Hippocampal formation (tissue), 2 donors: ENCODE measurements at regions not wholly inside any gene's neighbourhood (a gene's known extent, or its start where the extent isn't known, plus 50 kb on each side); places are given as distances from the start of the nearest gene placed in this dataset.
"Not testable (repeated sequence)": the region's sequence is repeated elsewhere in the genome, so short reads cannot be mapped to it uniquely, and the experiment has no call there.

ENCODE experiments used
- DNase-seq, 2 donors: peaks; one replicate each; lab custom pipeline; 2025; lab: John Stamatoyannopoulos, UW

DNA sequence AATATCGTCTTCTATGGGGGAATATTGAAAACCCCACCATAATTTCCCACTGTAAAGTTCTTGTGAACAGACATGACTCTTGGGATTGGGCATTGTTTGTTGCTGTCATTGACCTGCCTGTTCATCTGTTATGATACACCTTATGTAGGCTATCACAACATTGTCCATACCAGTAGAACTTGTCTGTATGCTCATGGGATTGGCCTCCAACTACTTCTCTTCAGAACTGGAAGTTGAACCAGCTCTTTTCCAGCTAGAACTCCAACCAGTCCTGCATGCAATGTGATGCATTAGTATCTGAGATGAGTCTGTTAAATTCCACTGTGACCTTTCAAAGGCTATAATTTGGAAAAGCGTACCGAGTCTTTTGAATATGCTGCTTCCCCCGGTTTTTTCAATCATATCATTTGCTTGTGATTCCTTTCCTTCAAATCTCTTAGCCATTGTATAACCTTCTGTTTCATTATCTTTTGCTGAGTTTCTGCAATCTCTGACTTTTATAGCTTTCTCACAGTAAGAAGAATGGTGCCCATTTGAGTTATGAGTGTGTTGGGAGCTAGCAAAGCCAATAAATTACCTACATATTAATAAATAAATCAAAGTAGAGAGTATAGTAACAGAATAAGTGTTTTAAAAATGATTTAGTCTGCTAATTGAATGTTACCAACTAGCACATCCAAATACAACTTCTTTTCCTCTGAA lies 101.9 kb downstream of the PLK2 start:
- DNase-seq = no peak

DNA sequence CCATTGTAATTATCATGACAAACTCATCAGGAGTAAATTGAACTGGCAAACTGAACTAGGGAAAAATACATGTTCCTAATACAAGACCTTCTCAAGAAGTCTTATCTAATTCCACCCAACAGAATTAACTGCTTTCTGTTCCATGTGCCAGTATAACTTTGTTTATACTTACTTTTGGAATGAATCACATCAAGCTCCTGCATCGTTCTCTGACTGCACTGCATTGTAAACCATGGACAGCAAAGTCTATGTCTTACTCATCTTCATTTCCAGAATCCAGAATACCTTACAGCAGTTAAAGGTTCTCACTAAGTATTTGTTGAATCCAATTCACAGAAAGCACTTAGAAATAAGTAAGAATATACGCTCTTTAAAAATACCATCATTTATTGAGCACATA lies 102.8 kb downstream of the PLK2 start:
- DNase-seq = no peak

DNA sequence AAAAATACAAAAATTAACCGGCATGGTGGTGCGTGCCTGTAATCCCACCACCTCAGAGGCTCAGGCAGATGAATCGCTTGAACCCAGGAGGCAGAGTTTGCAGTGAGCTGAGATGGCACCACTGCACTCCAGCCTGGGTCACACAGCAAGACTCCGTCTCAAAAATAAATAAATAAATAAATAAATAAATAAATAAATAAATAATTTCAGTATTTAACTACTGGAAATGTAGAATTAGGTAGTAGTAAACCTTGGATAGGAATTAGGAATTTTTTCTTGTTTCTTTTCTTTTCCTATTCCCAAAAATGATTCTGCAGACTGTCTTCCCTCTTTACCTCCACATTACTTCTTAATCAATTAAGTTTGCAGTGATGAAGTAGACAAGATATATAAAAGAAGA lies 103.2 kb downstream of the PLK2 start:
- DNase-seq = no peak

DNA sequence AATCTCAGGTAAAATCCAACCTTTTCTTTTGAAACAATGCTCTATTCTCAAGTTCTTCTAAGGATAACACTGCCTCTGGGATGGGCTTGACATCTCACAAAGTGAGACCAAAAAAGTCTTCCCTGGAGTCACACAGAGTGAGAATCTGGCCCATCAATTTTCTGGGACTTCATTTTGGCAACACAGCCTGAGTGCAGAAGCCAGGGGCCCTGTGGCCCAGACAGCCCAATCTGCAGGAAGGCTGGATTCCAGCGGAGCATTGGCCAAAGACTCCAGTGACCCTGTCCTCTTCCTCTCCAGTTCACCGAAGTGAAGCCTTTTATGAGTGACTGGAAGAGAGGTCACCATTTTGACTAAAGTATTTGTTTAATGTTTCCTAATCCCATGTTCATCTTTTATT lies 105.1 kb downstream of the PLK2 start:
- no peak for DNase-seq

DNA sequence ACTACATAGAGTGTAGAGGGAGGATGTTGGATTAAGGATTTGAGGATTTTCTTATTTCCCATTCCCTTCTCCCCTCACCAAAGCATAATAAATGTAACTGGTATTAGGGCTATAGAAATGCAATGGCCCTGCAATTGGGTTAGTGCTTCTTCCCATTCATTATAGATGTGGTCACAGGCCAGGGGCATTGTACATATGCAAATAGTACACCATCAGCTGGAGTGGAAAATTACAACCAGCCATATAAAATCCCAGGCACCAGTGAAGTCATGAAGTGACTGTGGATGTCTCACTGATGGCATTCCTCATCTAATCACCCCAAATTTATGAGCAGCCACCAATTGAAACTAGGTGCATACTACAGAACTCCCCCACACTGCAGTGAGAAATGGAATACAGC lies 105.9 kb downstream of the PLK2 start:
- no peak for DNase-seq

DNA sequence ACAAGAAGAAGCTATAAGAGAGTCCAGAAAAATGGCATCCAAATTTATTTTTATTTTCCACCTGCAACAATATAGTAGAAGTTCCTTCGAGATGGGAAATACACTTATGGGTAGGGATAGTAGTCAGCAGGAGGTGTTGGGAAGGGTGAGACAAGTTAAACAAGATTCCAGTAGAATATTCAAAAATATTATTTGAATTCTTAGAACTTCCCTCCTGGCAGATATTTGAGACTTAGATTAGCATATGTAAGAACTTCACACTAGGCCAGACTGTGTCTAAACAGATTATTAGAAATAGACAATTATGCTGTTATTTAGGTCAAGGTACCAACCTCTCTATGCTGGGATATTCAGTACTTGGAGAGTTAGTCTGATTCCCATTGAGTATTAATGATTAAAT lies 108.7 kb downstream of the PLK2 start:
- DNase-seq = no peak

DNA sequence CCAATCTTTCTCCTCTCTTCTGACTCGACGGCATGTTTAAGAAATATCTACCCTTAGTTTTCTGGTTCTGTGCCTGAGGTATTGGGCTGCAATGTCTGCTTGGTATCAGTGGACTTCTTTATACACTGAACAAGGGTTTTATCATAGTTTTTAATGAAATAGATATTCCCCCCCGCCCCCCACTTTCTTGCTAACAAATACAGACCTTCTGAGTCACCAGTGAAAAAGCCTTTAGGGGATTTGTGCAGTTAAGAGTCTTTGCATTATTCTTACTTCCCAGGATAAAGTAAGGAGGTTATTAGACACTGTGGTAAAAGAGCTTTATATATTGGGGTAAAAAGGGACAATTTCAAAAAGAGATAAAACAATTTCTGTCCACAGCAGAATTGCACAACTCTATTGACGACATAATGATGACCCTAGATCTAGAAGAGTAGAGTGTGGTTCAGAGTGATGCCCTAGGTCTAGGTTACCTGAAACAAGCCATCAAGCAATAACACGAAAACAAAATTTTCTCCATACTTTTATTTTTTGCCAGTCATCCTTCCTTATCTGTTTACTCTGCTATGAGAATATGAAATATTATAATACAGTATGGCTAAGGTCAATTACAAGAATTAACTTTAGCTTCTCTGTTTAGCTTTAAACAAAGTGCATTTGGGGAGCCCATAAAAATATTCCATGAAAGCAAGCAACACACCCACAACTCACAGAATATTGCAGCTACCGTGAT lies 110.7 kb downstream of the PLK2 start:
- no peak for DNase-seq

DNA sequence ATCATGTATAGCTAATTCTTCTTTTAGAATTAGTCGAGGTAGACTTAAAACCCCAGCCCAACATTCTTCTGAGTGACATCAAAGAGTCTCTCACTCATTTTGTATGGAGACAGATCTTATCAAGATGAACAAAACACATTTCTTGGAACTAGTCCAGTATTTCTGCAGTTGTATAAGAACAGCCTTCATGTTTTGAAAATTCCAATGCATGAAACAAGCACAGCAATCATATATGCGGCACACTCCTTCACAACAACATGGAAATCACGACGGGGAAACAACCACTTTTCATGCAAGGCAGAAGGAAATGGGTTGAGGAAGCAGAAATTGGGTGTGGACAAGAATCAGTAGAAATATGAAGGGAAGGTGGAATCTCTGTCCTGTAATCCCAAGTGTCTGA lies 113.8 kb downstream of the PLK2 start:
- no peak for DNase-seq

DNA sequence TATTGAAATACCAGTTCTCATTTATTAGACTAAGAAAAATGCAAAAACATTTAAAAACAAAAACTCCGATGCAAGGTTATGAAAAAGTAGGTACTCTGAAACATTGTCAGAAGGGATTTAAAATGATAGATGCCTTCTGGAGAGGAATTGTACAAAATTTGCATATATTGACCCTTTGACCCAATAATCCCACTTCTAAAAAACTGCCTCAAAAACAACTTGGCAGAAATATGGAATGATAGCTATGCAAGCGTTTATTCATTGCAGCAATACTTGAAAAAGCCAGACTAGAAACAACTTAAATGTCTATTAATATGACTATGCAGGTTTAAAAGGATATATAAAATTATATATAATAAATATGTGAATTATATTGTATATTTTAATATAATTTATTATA lies 118.4 kb downstream of the PLK2 start:
- no peak for DNase-seq

DNA sequence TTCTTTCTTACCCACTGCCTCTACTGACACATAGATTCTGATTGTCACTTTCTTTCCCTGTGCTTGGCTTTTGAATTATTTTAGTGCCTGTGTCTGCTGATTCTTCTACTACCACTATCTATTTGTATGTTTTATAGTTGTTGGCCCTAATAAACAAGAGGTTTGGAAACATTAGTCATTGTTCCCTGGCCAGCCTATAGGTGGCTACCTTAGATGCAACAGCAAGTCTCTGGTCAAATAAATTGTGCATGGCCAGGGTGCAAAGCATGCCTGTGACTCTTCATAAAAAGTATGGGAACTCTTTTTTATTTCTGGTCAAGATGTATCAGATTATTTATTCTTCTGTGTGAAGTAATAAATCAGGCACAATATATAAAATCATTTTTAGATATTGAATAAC lies 124.4 kb downstream of the PLK2 start:
- DNase-seq = no peak

DNA sequence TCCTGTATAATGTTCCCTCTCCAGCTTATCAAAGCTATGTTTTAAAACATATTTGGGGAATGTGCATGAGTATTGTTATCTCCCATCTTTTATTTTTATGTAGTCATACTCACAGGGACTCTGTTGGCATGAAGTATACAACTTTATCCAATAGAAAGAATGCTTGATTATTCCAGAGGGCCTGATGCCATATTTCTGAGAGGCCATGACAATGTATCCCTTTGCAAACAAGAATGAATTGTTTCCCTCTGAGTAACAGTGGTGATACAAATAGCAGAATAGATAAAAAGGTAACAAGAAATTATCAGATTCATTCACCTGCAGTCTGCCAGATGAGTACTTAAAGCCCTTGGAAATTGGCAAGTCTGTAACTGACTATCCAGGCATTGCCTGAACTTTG lies 125.9 kb downstream of the PLK2 start:
- no peak for DNase-seq

DNA sequence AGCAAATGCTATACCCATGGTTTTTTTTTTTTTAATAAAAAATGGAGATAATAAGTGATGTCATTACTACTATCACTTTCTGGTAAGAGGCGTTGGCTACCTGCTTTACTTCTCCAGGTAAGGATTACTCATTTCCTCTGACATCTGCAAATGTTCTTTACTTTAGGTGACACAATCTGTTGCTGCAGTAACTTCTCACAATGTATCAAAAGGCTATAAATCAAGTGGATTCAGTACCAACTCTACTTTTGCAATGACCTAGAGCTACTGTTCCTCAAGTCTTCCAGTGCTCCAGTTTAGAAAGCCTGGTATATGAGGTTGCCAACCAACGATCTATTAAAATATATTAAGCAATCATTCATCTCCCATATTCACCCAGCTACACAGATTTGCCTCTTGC lies 129.1 kb downstream of the PLK2 start:
- no peak for DNase-seq

DNA sequence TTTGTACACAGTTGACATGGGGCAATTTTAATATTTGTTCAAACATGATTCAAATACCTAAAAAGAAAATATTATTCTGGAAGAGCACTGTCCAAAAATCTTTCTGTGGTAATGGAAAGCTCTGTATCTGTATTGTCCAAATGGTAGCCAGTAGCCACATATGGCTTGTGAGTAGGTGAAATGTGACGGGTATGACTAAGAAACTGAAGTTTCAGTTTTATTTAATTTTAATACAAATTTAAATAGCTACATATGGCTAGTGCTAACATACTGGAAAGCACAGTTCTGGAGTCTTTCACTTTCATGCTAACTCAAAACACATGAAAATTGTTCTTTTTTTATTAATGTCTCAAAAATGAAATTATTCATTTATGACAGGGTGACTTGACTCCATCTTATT lies 132.6 kb downstream of the PLK2 start:
- no peak for DNase-seq

DNA sequence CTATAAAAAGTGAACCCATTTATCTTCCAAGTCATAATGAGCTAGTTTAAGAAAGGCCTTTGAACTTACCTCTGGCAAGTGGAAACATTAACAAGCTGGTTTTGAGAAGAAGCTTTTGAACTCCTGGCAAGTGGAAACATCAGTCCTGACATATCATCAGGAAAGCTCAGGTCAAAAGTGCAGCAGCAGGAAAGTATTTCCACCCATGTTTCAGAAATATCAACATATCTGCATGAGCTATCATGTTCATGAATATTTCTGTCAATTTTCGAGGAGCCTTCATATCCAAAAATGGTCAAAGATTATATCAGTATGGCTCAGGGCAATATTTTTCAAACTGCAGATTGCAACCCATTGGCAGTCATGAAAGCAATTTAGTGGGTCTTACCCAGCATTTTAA lies 133.9 kb downstream of the PLK2 start:
- no peak for DNase-seq

DNA sequence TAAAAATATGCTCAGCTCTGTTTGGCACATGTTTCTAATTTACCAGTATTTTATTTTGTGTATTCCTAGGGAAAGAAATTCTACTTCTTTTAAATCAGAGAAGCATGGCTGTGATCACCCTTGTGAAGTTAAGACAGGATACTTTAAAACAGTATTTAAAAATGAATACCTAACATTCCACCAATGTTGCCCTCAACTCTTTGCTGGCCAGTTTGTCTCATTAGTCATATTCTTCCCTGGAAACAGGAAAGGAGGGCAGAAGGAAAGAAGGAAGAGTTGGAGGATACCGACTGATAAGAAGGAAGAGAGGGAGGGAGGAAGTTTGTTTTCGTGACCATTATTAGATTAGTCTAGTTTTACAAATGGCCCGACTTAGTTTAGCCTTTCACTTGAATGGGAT lies 137.4 kb downstream of the PLK2 start:
- DNase-seq = no peak

DNA sequence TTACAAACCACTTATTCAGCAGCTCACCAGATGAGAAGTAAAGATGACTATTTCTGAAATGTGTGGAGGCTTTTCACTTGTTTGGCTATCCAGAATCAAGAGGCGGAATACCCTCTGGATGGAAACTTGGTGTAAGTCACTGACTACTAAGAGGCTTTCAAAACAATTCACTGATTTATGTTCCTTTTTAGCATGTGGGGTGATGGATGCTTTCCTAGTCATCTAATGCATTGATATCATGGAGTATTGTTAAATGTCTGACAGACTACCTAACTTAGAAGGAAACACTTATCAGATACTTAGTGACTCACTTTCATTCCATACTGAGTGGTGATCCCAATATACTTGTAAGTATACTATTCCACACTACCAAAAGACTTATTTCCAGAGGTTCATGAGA lies 141.4 kb downstream of the PLK2 start:
- no peak for DNase-seq

DNA sequence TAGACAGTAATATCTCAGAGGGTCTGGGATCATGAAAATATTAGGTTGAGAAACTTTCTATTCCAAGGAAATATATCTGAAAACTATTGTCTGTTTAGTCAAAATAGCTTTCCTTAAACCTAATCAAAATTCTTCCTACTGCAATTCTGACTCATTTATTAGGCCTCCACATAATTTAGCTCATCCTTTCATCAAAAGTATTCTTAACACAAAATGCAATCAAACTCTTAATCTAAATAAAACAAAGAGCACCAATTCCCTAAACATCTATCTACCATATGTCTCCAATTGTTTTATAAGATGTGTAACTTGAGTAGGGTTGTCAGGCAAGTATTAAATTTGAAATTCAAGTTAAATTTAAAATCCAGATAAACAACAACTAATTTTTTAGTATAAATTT lies 142.1 kb downstream of the PLK2 start:
- DNase-seq = no peak

DNA sequence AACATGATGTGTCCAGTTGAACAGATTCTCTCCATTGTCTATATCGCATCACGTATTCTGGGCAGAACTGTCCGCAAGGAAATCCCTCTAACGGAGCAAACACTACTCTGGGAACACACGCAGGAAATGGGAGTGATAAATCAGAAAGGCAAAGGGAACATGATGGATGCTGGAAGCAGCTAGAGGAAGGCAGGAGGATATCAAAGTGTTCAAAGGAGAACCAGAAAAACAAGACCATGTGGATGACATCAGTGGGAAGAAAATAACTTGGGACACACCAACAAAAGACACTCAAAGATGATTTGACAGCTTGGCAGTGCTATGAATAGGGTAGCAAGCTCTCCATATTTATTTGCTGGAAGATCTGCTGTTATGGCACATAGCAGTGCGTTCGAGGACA lies 142.9 kb downstream of the PLK2 start:
- DNase-seq = no peak

DNA sequence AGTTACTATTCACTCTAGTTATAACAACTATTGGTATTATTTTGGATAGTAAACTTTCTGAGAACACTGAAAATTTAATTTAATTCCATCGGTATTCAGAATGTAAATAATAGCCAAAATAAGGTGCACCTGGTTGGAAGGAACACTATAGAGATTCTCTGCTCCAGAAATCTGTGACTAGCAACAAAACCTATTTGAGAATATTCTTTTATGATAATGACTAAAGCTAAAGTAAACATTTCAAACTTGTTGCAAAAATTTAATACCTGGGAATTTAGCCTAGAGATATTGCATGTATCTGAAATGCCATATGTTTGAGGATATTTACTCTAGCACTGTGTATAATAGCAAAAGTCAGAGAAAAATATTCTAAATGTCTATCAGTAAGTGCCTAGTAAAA lies 144.1 kb downstream of the PLK2 start:
- DNase-seq = no peak

DNA sequence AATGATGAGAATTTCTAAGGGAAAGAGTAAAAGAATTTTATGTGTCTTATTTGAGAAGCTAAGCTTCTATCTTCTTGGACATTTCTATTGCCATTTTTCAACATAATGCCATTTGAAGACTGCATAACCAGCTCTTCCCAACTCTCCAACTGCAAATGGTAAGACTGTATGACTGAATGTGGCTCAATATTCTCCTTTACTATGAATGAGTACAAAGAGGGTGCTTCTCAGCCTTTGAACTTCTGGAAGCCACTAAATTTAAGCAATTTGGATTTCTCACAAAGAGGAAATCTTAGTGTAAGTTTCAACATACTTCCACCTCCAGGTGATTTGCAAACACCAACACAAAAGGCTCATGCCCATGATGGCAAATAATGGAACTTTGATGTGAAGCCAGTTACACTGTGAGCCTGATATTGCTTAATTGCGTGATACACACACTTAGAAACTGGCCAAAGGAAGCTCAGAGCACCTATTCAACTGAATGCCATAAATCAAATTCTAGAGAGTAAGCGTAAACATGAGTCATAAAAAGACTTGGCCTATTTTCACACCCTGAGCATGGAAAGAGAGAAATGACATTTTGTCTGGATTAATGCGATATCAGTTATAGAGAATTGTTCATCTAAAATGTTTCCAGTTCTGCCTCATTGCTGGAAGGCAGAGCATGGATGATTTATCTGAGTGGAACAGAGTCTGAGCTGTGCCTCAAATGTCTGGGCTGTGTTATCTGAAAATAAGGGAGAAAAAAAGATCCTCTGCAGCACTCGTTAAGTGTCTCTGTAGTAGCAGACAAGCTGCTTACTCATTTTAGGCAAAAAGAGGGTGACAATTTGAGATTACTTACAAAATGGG lies 145.3 kb downstream of the PLK2 start:
- DNase-seq = no peak

DNA sequence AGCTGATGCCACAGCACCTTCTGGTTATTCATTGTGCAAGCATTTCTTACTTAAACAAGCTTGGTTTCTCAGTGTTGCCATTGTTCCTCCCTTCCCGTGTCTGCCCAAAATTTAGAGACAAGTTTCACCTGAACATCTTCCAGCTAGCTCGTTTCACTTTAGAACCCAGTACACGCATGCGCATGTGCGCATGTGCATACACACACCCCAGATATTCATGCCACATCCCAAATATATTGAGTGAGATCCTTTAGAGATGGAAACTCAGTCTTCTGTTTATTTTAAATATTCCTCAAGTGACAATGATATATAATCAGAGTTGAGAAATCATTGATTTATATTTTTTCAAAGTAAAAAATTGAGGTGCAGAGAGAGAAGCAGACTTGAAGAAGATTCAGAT lies 147.6 kb downstream of the PLK2 start:
- no peak for DNase-seq

DNA sequence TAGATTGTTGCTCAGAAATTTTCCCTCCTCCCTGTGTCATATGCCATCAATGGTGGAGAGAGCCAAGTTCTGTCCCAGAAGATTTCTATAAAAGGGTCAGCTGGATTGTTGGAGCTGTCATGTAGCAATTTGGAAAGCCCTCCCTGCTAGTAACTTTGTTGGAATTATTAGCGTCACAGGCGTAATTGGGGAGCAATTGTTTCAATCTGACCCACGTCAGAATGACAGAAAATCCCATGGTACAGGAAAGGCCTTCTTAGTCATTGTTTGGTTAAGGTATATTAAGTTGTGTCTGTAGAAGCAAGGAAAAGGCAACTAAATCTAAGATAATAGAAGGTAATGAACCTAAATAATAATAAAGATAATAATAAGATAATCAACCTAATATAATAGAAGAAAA lies 148.4 kb downstream of the PLK2 start:
- DNase-seq = no peak

DNA sequence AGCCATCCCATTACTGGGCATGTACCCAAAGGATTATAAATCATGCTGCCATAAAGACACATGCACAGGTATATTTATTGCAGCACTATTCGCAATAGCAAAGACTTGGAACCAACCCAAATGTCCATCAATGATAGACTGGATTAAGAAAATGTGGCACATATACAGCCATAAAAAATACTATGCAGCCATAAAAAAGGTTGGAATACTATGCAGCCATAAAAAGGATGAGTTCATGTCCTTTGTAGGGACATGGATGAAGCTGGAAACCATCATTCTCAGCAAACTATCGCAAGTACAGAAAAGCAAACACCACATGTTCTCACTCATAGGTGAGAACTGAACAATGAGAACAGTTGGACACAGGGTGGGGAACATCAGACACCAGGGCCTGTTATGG lies 151.5 kb downstream of the PLK2 start:
- not testable (repeated sequence) for DNase-seq
